SK-N-SH (cell line): ENCODE measurements at regions not wholly inside any gene's neighbourhood (a gene's known extent, or its start where the extent isn't known, plus 50 kb on each side); places are given as distances from the start of the nearest gene placed in this dataset.

Source experiments
- CTCF ChIA-PET: fragments of 300-600, 350-600 bp; formaldehyde crosslinking; extraction: SDS; loops from one replicate; lab custom pipeline; 2021; lab: Yijun Ruan, JAX
- POLR2A ChIA-PET: fragments of 350-600 bp; sonication (Branson Sonifier 250); formaldehyde crosslinking; extraction: SDS; loops from one replicate; lab custom pipeline; 2020; ENCODE audit warnings: antibody characterized with exemption, inconsistent platforms; lab: Yijun Ruan, JAX
- DNase-seq: peaks from one replicate; pipeline ENCODE4 v3.0.0; 2012
- H2AFZ ChIP-seq: fragments of 200-600 bp; sonication (generic); 2 replicates; pipeline ENCODE4 v1.8.1; 2016; ENCODE audit warnings: antibody characterized with exemption, mild to moderate bottlenecking, low read depth
- H3F3A ChIP-seq: fragments of 200-600 bp; sonication (generic); replicated peaks from 2 replicates; pipeline ENCODE3; 2016; ENCODE audit warnings: antibody characterized with exemption, mild to moderate bottlenecking; ENCODE audit not compliant: insufficient read depth
- H3K27ac ChIP-seq, 2 experiments: fragments of 200-500 bp in 1 of 2; fragments of 200-600 bp in 1 of 2; sonication (Bioruptor generic) in 1 of 2; sonication (generic), shearing (Covaris generic) in 1 of 2; 2 replicates each; pipeline versions ENCODE4 v1.5.1 to v1.6.1; 2014 to 2016; ENCODE audit warnings: low read depth in 2 of 2, inconsistent platforms in 1 of 2, low read length in 1 of 2, mild to moderate bottlenecking in 1 of 2, mixed read lengths in 1 of 2
- H3K27me3 ChIP-seq: fragments of 200-600 bp; sonication (generic), shearing (Covaris generic); 2 replicates; pipeline ENCODE4 v1.6.1; 2016; ENCODE audit warnings: mixed run types; ENCODE audit not compliant: insufficient read depth
- H3K36me3 ChIP-seq, 2 experiments: fragments of 200-500 bp in 1 of 2; fragments of 200-600 bp in 1 of 2; sonication (Bioruptor generic) in 1 of 2; sonication (generic) in 1 of 2; replicated peaks in 1 of 2; 2 replicates each; pipeline versions ENCODE3 to v1.5.1; 2014 to 2016; ENCODE audit warnings: low read length in 1 of 2, mild to moderate bottlenecking in 1 of 2; ENCODE audit not compliant: insufficient read depth in 2 of 2, control insufficient read depth in 1 of 2
- H3K4me1 ChIP-seq, 2 experiments: fragments of 200-500 bp in 1 of 2; fragments of 200-600 bp in 1 of 2; sonication (Bioruptor generic) in 1 of 2; sonication (generic), shearing (Covaris generic) in 1 of 2; 2 replicates each; pipeline versions ENCODE4 v1.5.1 to v1.6.1; 2014 to 2016; ENCODE audit warnings: low read depth in 1 of 2, low read length in 1 of 2, mixed run types in 1 of 2; ENCODE audit not compliant: insufficient read depth in 2 of 2, control insufficient read depth in 1 of 2
- H3K4me2 ChIP-seq: fragments of 200-600 bp; sonication (generic), shearing (Covaris generic); 2 replicates; pipeline ENCODE4 v1.6.1; 2017; ENCODE audit warnings: mixed run types
- H3K4me3 ChIP-seq, 2 experiments: fragments of 200-500 bp in 1 of 2; fragments of 200-600 bp in 1 of 2; sonication (Bioruptor generic) in 1 of 2; sonication (generic), shearing (Covaris generic) in 1 of 2; 2 replicates each; pipeline versions ENCODE4 v1.5.1 to v1.8.1; 2014 to 2016; ENCODE audit warnings: low read depth in 2 of 2, inconsistent platforms in 1 of 2, low read length in 1 of 2, mild to moderate bottlenecking in 1 of 2, mixed read lengths in 1 of 2, moderate library complexity in 1 of 2
- H3K79me2 ChIP-seq: fragments of 200-600 bp; sonication (generic); 2 replicates; pipeline ENCODE4 v1.8.1; 2017; ENCODE audit warnings: mild to moderate bottlenecking; ENCODE audit not compliant: insufficient read depth
- H3K9ac ChIP-seq: fragments of 200-600 bp; sonication (generic); 2 replicates; pipeline ENCODE4 v1.6.1; 2017; ENCODE audit warnings: mixed run types
- H3K9me2 ChIP-seq: fragments of 200-600 bp; sonication (generic); 2 replicates; pipeline ENCODE4 v1.6.1; 2017; ENCODE audit warnings: mixed run types
- H3K9me3 ChIP-seq: fragments of 200-600 bp; sonication (generic); 2 replicates; pipeline ENCODE4 v1.6.1; 2017; ENCODE audit warnings: mixed run types, mild to moderate bottlenecking, moderate library complexity
- H4K20me1 ChIP-seq: fragments of 200-600 bp; sonication (generic); 2 replicates; pipeline ENCODE4 v1.6.1; 2017; ENCODE audit warnings: mild to moderate bottlenecking, mixed run types; ENCODE audit not compliant: insufficient read depth
- ELF1 ChIP-seq: IDR thresholded peaks from 2 replicates; pipeline ENCODE4 v1.4.0; 2012
- IRF3 ChIP-seq: fragments of 150-350 bp; IDR thresholded peaks from 2 replicates; pipeline ENCODE4 v1.6.1; 2016; ENCODE audit warnings: mild to moderate bottlenecking, low read depth, low read length
- JUND ChIP-seq: IDR thresholded peaks from 2 replicates; pipeline ENCODE4 v1.4.0; 2012
- NFIC ChIP-seq: IDR thresholded peaks from 2 replicates; pipeline ENCODE4 v1.4.0; 2012; ENCODE audit warnings: borderline replicate concordance
- PBX3 ChIP-seq: IDR thresholded peaks from 2 replicates; pipeline ENCODE4; 2012
- RXRA ChIP-seq: IDR thresholded peaks from 2 replicates; pipeline ENCODE4 v1.4.0; 2012; ENCODE audit warnings: low read depth, mild to moderate bottlenecking, borderline replicate concordance
- SIN3A ChIP-seq: IDR thresholded peaks from 2 replicates; pipeline ENCODE4 v1.6.1; 2012; ENCODE audit warnings: low read depth, mild to moderate bottlenecking, low read length, moderate library complexity, borderline replicate concordance
- TAF1 ChIP-seq: IDR thresholded peaks from 2 replicates; pipeline ENCODE4 v1.6.1; 2012; ENCODE audit warnings: low read depth, mild to moderate bottlenecking, low read length, moderate library complexity, borderline replicate concordance
- TEAD4 ChIP-seq: IDR thresholded peaks from 2 replicates; pipeline ENCODE4 v1.4.0; 2012; ENCODE audit warnings: mild to moderate bottlenecking, borderline replicate concordance; ENCODE audit not compliant: insufficient read depth
- USF1 ChIP-seq: IDR thresholded peaks from 2 replicates; pipeline ENCODE4 v1.4.0; 2012; ENCODE audit warnings: low read depth, borderline replicate concordance
- USF2 ChIP-seq: fragments of 150-350 bp; IDR thresholded peaks from 2 replicates; pipeline ENCODE4 v1.6.1; 2017; ENCODE audit warnings: antibody characterized with exemption, low read length, low read depth, borderline replicate concordance
- WGBS: methylation state at CpG from one replicate; pipeline ENCODE4 v1.1.6; 2017; ENCODE audit warnings: low lambda C conversion rate; 5-methylcytosine and 5-hydroxymethylcytosine counted together
- TF ChIP-seq, protein P1 (sequence below): IDR thresholded peaks from 2 replicates; pipeline ENCODE4 v1.4.0; 2012; ENCODE audit warnings: low read depth, borderline replicate concordance

DNA sequence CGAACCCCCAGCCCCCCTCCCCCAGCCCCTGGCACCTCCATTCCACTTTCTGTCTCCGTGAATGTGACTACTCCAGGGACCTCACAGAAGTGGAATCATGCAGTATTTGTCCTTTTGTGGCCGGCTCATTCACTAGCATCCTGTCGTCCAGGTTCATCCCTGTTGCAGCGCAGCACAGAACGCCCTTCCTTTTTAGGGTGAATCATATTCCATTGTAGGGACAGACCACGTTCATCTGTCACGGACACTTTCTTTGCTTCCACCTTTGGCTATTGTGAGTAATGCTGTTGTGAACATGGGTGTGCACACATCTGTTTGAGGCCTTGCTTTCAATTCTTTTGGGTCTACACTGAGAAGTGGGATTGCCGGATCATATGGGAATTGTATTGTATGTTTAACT is 148.9 kb upstream of the IQSEC1 start:
- Histone ChIP-seq H3K4me3 (no peak overlapping the region), H3F3A (no peaks in the 10 kb centered on the region), H3K79me2 (no peaks in the 10 kb centered on the region), H4K20me1 (no peaks in the 10 kb centered on the region), H3K4me1 (no peaks in the 10 kb centered on the region), H3K27me3 (no peaks in the 10 kb centered on the region), H2AFZ (no peak overlapping the region), H3K27ac (no peak overlapping the region), H3K9me3 (no peaks in the 10 kb centered on the region), H3K9ac (no peak overlapping the region), H3K36me3 (no peaks in the 10 kb centered on the region), H3K4me2 (no peak overlapping the region), H3K9me2 (no peaks in the 10 kb centered on the region)
- TF ChIP-seq JUND: no peak
- no peak for TF ChIP-seq SIN3A
- no peak for TF ChIP-seq IRF3
- TF ChIP-seq, protein P1, sequence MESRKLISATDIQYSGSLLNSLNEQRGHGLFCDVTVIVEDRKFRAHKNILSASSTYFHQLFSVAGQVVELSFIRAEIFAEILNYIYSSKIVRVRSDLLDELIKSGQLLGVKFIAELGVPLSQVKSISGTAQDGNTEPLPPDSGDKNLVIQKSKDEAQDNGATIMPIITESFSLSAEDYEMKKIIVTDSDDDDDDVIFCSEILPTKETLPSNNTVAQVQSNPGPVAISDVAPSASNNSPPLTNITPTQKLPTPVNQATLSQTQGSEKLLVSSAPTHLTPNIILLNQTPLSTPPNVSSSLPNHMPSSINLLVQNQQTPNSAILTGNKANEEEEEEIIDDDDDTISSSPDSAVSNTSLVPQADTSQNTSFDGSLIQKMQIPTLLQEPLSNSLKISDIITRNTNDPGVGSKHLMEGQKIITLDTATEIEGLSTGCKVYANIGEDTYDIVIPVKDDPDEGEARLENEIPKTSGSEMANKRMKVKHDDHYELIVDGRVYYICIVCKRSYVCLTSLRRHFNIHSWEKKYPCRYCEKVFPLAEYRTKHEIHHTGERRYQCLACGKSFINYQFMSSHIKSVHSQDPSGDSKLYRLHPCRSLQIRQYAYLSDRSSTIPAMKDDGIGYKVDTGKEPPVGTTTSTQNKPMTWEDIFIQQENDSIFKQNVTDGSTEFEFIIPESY: no peak
- TF ChIP-seq RXRA: no peak
- WGBS: 64% methylated on average over 9 of the region's 9 CpGs
- DNase-seq: no peak
- CTCF ChIA-PET: interaction anchor here (0.9 to 1.2 kb wide), 2 partner anchors 12 to 15 kb away, joined by 3 read pairs; no protein-coding TSS in a partner anchor
- POLR2A ChIA-PET: no interaction called here

DNA sequence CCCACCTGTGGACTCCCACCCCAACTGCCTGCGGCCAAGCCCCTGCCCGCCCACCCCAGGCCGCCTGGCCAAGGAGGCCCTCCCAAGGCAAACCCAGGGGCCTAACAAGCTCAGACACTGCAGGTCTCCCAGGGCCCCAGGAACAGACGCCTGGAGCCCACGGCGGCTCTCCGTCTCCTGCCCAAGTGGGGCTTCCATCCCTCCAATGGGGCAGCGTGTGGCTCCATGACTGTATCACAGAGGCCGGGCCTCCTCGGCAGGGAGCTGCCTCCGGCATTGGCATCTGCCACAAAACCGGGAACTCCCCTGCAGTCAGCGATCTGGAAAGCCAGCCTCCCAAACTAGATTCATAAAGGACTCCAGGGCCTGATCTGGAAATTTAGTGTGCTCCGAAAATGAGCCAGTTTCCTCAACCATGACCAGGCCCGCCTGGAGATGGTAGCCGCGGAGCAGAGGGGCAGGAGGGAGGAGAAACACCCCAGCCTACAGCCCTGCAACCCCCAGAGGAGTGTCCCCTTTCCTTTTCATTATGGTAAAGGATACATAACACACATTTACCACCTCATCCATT is 148.3 kb upstream of the IQSEC1 start:
- TF ChIP-seq ELF1 (no peak), NFIC (no peak), PBX3 (no peak), TAF1 (no peak), TEAD4 (no peak), USF1 (no peak), USF2 (no peak)

More for the DNA sequence above, 148.3 kb upstream of the IQSEC1 start:
- H3F3A ChIP-seq: no peaks in the 10 kb centered on the region
- no peak overlapping the region for H3K4me2 ChIP-seq
- no peak overlapping the region for H3K4me3 ChIP-seq
- 73% methylated on average over 9 of the region's 17 CpGs for WGBS
- H3K4me1 ChIP-seq: no peaks in the 10 kb centered on the region
- CTCF ChIA-PET: interaction anchor here (0.9 to 1.6 kb wide), 3 partner anchors 13 to 129 kb away, joined by 3 read pairs; no protein-coding TSS in a partner anchor
- no peaks in the 10 kb centered on the region for H3K27me3 ChIP-seq
- no peaks in the 10 kb centered on the region for H3K36me3 ChIP-seq
- POLR2A ChIA-PET: no interaction called here
- no peaks in the 10 kb centered on the region for H3K79me2 ChIP-seq
- H2AFZ ChIP-seq: no peak overlapping the region
- H3K9ac ChIP-seq: no peak overlapping the region
- no peak overlapping the region for H3K27ac ChIP-seq
- H4K20me1 ChIP-seq: no peaks in the 10 kb centered on the region
- H3K9me3 ChIP-seq: no peaks in the 10 kb centered on the region
- peak; percentile 16 for DNase-seq
- no peaks in the 10 kb centered on the region for H3K9me2 ChIP-seq
